ENCODE measurements at regions not wholly inside any gene's neighbourhood (a gene's known extent, or its start where the extent isn't known, plus 50 kb on each side); places are given as distances from the start of the nearest gene placed in this dataset.

DNA sequence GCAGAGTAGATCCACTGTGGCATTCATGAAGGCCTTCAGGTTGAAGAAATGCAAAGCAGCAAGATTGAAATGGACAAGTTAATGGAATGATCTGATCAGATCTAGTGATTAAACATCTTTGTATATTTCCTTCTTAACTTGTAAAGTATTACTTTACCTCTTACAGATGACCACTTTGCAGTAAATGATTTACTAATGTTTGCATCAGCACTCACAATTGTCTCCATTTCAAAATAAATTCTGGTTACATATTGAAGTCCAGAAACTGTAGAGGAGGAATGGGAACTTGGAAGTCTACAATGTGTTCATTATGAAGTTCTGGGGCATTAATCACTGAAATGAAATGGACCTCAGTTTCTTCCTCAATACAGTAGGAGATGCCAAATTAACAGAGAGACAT is 380.8 kb downstream of the FOXO1 start:
- FAIRE-seq (no peak), ATAC-seq (no peak), DNase-seq (ENCODE audit: extremely low read depth in 1 of 4, low spot score in 3 of 4) (no peak)
- no peak overlapping the region for H3K4me2 ChIP-seq (ENCODE audit: insufficient read depth, low read length)
- H3K36me3 ChIP-seq (ENCODE audit: control insufficient read depth, insufficient read depth, low read length) = no peaks in the 10 kb centered on the region
- H3K79me2 ChIP-seq (ENCODE audit: control insufficient read depth, insufficient read depth, low read length) = no peaks in the 10 kb centered on the region
- no TSS peak for BruUV-seq (replicated peaks)
- H2AFZ ChIP-seq (ENCODE audit: low read depth, low read length) = no peak overlapping the region
- intact Hi-C loops (cut with micrococcal nuclease) (no loop called here), in situ Hi-C loops (cut with MboI) (no loop called here)
- no peaks in the 10 kb centered on the region for H3K4me1 ChIP-seq (replicated peaks in 1 of 2; ENCODE audit: control insufficient read depth in 2 of 2, insufficient read depth in 2 of 2, low read length in 2 of 2)
- no peaks in the 10 kb centered on the region for H3K9me1 ChIP-seq (ENCODE audit: control insufficient read depth, insufficient read depth, low read length)
- no peak overlapping the region for H3K4me3 ChIP-seq
- no peak overlapping the region for H3K9ac ChIP-seq (ENCODE audit: insufficient read depth in 1 of 2, low read depth in 2 of 2, low read length in 2 of 2)
- H3K9me3 ChIP-seq (replicated peaks; ENCODE audit: control insufficient read depth, insufficient read depth, low read depth, low read length) = no peaks in the 10 kb centered on the region
- TF ChIP-seq EZH2 (IDR thresholded peaks at IDR 0.05; ENCODE audit: borderline replicate concordance, low read depth, low read length) (no peak), NUFIP1 (IDR thresholded peaks at IDR 0.05; ENCODE audit: partially characterized antibody) (no peak), ZKSCAN3 (CRISPR knock-in tag; IDR thresholded peaks at IDR 0.05) (no peak)
- TF ChIP-seq, protein P1, sequence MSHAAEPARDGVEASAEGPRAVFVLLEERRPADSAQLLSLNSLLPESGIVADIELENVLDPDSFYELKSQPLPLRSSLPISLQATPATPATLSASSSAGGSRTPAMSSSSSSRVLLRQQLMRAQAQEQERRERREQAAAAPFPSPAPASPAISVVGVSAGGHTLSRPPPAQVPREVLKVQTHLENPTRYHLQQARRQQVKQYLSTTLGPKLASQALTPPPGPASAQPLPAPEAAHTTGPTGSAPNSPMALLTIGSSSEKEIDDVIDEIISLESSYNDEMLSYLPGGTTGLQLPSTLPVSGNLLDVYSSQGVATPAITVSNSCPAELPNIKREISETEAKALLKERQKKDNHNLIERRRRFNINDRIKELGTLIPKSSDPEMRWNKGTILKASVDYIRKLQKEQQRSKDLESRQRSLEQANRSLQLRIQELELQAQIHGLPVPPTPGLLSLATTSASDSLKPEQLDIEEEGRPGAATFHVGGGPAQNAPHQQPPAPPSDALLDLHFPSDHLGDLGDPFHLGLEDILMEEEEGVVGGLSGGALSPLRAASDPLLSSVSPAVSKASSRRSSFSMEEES (CRISPR knock-in tag; IDR thresholded peaks at IDR 0.05) = no peak
- H4K20me1 ChIP-seq (replicated peaks; ENCODE audit: control insufficient read depth, insufficient read depth, low read length) = no peaks in the 10 kb centered on the region
- POLR2A ChIA-PET = interaction anchor here (0.6 kb wide), 1 partner anchor 290 kb away, joined by 3 read pairs; no protein-coding TSS in a partner anchor
- no peaks in the 10 kb centered on the region for H3K27me3 ChIP-seq (ENCODE audit: control insufficient read depth in 2 of 2, insufficient read depth in 2 of 2, low read length in 2 of 2)
- CTCF ChIA-PET (ENCODE audit: low intra/inter-chr PET ratio) = no interaction called here
- no peak overlapping the region for H3K27ac ChIP-seq (ENCODE audit: extremely low read depth, low read depth, low read length)

DNA sequence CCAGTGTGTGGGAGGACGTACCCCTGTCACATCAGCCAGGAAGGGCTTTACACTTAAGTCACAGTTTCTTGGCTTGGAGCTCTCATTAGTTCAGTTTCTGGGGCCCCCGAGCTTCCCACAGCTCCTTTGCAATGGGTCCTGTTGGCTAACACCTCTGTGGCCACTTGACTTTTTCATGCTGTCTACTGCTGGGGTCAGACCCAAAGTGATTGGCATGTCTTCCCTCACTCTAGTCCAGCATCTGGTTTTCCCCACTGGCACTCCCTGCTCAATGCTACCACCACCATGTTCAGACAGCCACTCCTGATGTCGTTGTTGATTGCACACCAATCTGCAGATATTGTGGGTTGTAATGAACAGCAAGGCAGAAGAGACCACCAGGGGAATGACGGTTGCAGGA is 379.0 kb downstream of the FOXO1 start:
- Histone ChIP-seq H3K27me3 (ENCODE audit: control insufficient read depth in 2 of 2, insufficient read depth in 2 of 2, low read length in 2 of 2) (no peaks in the 10 kb centered on the region), H3K79me2 (ENCODE audit: control insufficient read depth, insufficient read depth, low read length) (no peaks in the 10 kb centered on the region), H3K9me1 (ENCODE audit: control insufficient read depth, insufficient read depth, low read length) (no peaks in the 10 kb centered on the region), H3K27ac (ENCODE audit: extremely low read depth, low read depth, low read length) (no peak overlapping the region), H3K4me1 (replicated peaks in 1 of 2; ENCODE audit: control insufficient read depth in 2 of 2, insufficient read depth in 2 of 2, low read length in 2 of 2) (no peaks in the 10 kb centered on the region), H3K9ac (ENCODE audit: insufficient read depth in 1 of 2, low read depth in 2 of 2, low read length in 2 of 2) (no peak overlapping the region), H4K20me1 (replicated peaks; ENCODE audit: control insufficient read depth, insufficient read depth, low read length) (no peaks in the 10 kb centered on the region), H3K9me3 (replicated peaks; ENCODE audit: control insufficient read depth, insufficient read depth, low read depth, low read length) (no peaks in the 10 kb centered on the region), H2AFZ (ENCODE audit: low read depth, low read length) (no peak overlapping the region), H3K36me3 (ENCODE audit: control insufficient read depth, insufficient read depth, low read length) (no peaks in the 10 kb centered on the region), H3K4me3 (no peak overlapping the region), H3K4me2 (ENCODE audit: insufficient read depth, low read length) (no peak overlapping the region)
- WGBS (ENCODE audit: insufficient coverage, low coverage, missing lambda C conversion rate) = 0% methylated on average over 4 of the region's 4 CpGs
- no peak for FAIRE-seq
- intact Hi-C loops (cut with micrococcal nuclease) (no loop called here), in situ Hi-C loops (cut with MboI) (no loop called here)
- ChIA-PET CTCF (ENCODE audit: low intra/inter-chr PET ratio) (no interaction called here), POLR2A (no interaction called here)
- no peak for DNase-seq (ENCODE audit: extremely low read depth in 1 of 4, low spot score in 3 of 4)
- no peak for ATAC-seq
- no TSS peak for BruUV-seq (replicated peaks)
- no peak for TF ChIP-seq ZC3H8 (IDR thresholded peaks at IDR 0.05)
- TF ChIP-seq NR4A1 (CRISPR knock-in tag; IDR thresholded peaks at IDR 0.05) = no peak
- TF ChIP-seq NR4A1 (tag; IDR thresholded peaks at IDR 0.05) = no peak
- TF ChIP-seq ZNF77 (CRISPR knock-in tag; IDR thresholded peaks at IDR 0.05) = no peak
- TF ChIP-seq, protein P2, sequence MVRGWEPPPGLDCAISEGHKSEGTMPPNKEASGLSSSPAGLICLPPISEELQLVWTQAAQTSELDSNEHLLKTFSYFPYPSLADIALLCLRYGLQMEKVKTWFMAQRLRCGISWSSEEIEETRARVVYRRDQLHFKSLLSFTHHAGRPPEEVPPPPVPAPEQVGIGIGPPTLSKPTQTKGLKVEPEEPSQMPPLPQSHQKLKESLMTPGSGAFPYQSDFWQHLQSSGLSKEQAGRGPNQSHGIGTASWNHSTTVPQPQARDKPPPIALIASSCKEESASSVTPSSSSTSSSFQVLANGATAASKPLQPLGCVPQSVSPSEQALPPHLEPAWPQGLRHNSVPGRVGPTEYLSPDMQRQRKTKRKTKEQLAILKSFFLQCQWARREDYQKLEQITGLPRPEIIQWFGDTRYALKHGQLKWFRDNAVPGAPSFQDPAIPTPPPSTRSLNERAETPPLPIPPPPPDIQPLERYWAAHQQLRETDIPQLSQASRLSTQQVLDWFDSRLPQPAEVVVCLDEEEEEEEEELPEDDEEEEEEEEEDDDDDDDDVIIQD (CRISPR knock-in tag; IDR thresholded peaks at IDR 0.05) = no peak
- TF ChIP-seq, protein P3, sequence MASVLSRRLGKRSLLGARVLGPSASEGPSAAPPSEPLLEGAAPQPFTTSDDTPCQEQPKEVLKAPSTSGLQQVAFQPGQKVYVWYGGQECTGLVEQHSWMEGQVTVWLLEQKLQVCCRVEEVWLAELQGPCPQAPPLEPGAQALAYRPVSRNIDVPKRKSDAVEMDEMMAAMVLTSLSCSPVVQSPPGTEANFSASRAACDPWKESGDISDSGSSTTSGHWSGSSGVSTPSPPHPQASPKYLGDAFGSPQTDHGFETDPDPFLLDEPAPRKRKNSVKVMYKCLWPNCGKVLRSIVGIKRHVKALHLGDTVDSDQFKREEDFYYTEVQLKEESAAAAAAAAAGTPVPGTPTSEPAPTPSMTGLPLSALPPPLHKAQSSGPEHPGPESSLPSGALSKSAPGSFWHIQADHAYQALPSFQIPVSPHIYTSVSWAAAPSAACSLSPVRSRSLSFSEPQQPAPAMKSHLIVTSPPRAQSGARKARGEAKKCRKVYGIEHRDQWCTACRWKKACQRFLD (CRISPR knock-in tag; IDR thresholded peaks at IDR 0.05) = no peak
- TF ChIP-seq, protein P4, sequence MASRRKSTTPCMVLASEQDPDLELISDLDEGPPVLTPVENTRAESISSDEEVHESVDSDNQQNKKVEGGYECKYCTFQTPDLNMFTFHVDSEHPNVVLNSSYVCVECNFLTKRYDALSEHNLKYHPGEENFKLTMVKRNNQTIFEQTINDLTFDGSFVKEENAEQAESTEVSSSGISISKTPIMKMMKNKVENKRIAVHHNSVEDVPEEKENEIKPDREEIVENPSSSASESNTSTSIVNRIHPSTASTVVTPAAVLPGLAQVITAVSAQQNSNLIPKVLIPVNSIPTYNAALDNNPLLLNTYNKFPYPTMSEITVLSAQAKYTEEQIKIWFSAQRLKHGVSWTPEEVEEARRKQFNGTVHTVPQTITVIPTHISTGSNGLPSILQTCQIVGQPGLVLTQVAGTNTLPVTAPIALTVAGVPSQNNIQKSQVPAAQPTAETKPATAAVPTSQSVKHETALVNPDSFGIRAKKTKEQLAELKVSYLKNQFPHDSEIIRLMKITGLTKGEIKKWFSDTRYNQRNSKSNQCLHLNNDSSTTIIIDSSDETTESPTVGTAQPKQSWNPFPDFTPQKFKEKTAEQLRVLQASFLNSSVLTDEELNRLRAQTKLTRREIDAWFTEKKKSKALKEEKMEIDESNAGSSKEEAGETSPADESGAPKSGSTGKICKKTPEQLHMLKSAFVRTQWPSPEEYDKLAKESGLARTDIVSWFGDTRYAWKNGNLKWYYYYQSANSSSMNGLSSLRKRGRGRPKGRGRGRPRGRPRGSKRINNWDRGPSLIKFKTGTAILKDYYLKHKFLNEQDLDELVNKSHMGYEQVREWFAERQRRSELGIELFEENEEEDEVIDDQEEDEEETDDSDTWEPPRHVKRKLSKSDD (conservative IDR thresholded peaks at IDR 0.05; ENCODE audit: low read length) = no peak
